ENCODE measurements at regions not wholly inside any gene's neighbourhood (a gene's known extent, or its start where the extent isn't known, plus 50 kb on each side); places are given as distances from the start of the nearest gene placed in this dataset.

DNA sequence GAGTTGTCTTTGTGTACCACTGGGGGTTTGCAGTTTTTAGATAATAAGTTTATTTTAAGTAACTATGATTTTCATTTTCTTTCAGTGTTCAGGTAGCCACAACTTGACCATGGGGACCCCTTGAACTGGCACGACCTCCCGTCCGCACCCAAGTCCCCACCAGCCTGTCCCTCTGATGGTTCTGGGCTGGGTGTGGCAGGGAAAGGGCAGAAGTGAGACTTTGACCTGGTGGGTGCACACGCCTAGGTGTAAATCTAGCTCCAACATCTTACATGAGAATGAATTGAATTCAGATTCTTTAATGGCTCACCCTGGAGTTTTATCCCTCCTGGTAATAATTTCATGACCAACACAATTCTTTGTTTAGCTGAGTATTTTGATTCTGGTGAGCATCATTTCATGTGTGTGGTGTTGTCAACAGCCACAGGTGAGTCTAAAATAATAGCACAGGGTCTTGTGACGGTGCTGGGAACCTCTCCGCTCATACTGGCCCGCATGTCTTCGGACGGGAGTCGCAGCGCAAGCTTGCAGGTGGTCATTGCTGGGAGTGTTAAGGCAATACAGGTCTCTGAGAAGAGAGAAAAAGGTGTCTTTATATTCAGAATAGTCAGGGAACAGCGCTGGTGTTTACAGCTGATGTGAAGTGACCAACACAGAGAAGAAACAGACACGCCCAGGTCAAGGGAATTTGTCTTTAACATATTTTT is 50.8 kb upstream of the POFUT2 start:
- peaks cover 7% of the 10 kb centered on the region; the same call in 1 of the 2 replicates for H3K27me3 ChIP-seq
- H3K4me3 ChIP-seq, result no peak overlapping the region
- no peak overlapping the region for H3K27ac ChIP-seq
- H3K9me3 ChIP-seq (replicated peaks), result peaks cover 2% of the 10 kb centered on the region; the same call in 1 of the 2 replicates
- H3K36me3 ChIP-seq, result no peaks in the 10 kb centered on the region
- no peak for DNase-seq
- peaks cover 8% of the 10 kb centered on the region; the same call in 1 of the 2 replicates for H3K4me1 ChIP-seq

DNA sequence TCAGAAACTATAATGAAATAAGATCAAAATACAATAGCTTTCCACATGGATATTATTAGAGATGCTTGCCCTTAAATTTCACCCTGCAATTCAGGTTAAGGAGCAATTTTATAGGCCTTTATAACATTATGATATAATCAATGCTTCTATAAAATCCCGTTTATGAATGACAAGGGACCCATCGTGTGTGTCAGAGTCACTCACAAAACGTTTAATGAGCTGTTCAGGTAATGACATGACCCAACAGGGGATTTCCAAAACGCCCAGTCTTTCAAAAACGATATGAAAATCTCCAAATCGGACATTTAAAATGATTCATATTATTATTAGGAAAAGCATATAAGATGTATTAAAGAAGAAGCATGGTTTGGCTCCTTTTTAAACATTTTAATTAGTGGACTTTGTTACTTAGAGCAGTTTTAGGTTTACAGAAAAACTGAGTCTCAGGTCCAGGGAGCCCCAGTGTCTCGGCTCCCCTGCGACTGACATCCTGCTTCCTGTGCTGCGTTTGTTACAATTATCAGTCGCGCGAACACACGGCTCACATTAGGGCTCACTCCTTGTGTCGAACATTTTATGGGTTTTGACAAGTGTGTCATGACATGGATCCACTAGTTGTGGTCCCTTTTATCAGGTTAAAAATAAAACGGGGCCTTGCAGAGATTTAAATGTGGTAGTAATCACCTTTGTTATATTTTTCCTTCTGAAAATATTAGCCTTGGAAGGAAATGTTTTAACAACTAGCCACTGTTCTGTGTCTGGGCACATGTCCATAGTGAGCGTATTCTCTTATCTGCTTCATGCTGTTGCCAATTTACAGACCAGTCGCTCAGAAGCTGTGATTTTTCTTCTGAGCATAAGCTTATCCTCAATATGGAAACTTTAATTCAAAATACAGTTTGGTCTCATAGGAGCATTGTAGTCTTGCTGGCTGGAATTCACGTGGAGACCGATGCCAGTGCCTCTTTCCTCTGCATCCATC is 52.0 kb upstream of the POFUT2 start:
- no peak overlapping the region for H3K27ac ChIP-seq
- H3K27me3 ChIP-seq, result peaks cover 7% of the 10 kb centered on the region; the same call in 1 of the 2 replicates
- no peaks in the 10 kb centered on the region for H3K36me3 ChIP-seq
- no peak for DNase-seq
- H3K4me3 ChIP-seq, result no peak overlapping the region
- H3K9me3 ChIP-seq (replicated peaks), result peaks cover 2% of the 10 kb centered on the region; the same call in 1 of the 2 replicates
- H3K4me1 ChIP-seq, result no peaks in the 10 kb centered on the region

DNA sequence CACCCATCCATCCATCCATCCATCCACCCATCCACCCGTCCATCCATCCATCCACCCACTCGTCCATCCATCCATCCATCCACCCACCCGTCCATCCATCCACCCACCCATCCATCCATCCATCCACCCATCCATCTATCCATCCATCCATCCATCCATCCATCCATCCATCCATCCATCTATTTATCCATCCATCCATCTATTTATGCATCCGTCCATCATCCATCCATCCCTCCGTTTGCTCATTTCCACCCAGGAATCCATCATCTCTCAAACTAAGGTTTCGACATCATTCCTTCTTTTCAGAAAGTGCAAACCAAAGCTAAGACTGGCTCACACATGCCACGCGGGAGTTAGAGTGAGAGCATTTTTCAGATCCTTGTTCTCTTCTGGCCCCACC is 52.8 kb upstream of the POFUT2 start:
- Histone ChIP-seq H3K36me3 (no peaks in the 10 kb centered on the region), H3K9me3 (replicated peaks) (peaks cover 2% of the 10 kb centered on the region; the same call in 1 of the 2 replicates), H3K27ac (no peak overlapping the region), H3K4me1 (no peaks in the 10 kb centered on the region), H3K4me3 (no peak overlapping the region), H3K27me3 (peaks cover 7% of the 10 kb centered on the region; the same call in 1 of the 2 replicates)
- no peak for DNase-seq

DNA sequence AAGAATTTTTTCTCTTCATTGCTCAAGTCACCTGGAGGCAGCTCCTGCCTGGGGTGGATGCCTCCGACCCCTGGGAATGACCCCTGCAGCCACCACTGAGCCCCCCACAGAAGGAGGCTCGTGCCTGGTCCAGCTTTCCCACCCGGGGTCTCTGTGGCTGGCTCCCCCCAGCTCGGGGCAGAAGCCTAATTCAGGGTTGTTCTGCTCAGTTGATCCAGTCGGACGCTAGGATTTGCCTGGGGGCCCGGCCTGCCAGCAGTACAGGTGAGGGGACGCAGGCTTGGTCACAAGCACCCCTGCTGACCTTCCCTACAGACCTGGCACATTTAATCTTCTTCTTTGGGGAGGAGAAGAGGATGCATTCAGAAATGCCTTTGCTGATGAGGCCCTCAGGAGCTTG is 53.6 kb upstream of the POFUT2 start:
- H3K4me1 ChIP-seq, result no peaks in the 10 kb centered on the region
- DNase-seq, result no peak
- peaks cover 7% of the 10 kb centered on the region; the same call in 1 of the 2 replicates for H3K27me3 ChIP-seq
- H3K9me3 ChIP-seq (replicated peaks), result peaks cover 2% of the 10 kb centered on the region; the same call in 1 of the 2 replicates
- H3K4me3 ChIP-seq, result no peak overlapping the region
- H3K27ac ChIP-seq, result no peak overlapping the region
- H3K36me3 ChIP-seq, result no peaks in the 10 kb centered on the region

DNA sequence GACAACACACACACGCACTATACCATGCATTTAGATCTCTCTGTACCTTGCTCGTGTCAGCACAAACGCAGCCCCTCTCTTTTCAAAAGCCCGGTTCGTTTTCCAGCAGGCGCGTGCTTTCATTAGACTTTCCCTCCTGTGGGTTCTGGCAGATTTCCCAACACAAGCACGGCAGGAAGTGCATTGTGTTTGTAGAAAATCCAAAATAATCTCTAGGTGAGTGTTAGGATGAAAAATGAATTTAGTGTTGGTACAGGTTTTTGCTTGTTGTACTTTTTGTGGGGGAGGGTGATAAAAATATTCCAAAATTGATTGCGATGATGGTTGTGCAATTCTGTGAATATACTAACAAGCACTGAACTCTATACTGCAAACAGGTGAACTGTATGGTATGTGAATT is 54.1 kb upstream of the POFUT2 start:
- DNase-seq, result no peak
- H3K4me3 ChIP-seq, result no peak overlapping the region
- peaks cover 2% of the 10 kb centered on the region; the same call in 1 of the 2 replicates for H3K9me3 ChIP-seq (replicated peaks)
- H3K4me1 ChIP-seq, result no peaks in the 10 kb centered on the region
- H3K27me3 ChIP-seq, result peaks cover 4% of the 10 kb centered on the region; the same call in 1 of the 2 replicates
- H3K36me3 ChIP-seq, result no peaks in the 10 kb centered on the region
- no peak overlapping the region for H3K27ac ChIP-seq

DNA sequence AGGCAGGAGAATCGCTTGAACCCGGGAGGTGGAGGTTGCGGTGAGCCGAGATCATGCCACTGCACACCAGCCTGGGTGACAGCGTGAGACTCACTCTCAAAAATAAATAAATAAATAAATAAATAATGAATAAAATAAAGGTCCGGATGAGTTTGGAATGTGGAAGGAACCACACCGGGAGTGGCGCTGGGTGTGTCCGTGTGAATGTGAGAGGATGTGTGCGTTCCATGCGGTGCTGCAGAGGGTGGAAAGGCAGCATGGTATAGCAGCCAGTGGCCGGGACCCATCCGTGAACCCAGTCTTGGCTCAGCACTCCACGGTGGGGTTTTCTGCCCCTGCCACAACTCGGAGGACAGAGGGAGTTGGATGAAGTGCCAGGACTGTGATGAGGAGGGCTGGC is 56.2 kb upstream of the POFUT2 start:
- Histone ChIP-seq H3K27ac (no peak overlapping the region), H3K4me1 (no peaks in the 10 kb centered on the region), H3K9me3 (replicated peaks) (peaks cover 2% of the 10 kb centered on the region; the same call in 1 of the 2 replicates), H3K36me3 (no peaks in the 10 kb centered on the region), H3K27me3 (peaks cover 4% of the 10 kb centered on the region; the same call in 1 of the 2 replicates), H3K4me3 (no peak overlapping the region)
- DNase-seq, result no peak

DNA sequence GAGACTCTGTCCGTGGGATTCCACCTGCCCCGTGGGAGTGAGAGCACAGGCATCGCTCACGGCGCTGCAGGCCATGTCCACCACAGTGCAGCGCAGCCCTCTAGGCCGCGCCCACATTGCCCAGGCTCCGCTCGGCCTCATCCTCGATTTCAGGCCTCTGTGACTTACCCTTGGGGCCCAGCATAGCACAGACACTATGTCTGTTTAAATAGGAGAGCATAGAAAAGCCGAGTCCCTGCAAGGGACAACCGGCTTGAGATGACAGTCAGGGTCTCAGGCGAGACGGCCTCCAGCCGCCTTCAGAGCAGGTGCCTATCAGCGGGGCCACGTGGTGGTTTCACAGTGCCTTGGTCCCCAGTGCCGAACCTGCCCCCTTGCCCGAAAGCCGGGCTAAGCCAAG is 56.9 kb upstream of the POFUT2 start:
- no peak for DNase-seq
- H3K27me3 ChIP-seq, result peaks cover 1% of the 10 kb centered on the region; the same call in 1 of the 2 replicates

DNA sequence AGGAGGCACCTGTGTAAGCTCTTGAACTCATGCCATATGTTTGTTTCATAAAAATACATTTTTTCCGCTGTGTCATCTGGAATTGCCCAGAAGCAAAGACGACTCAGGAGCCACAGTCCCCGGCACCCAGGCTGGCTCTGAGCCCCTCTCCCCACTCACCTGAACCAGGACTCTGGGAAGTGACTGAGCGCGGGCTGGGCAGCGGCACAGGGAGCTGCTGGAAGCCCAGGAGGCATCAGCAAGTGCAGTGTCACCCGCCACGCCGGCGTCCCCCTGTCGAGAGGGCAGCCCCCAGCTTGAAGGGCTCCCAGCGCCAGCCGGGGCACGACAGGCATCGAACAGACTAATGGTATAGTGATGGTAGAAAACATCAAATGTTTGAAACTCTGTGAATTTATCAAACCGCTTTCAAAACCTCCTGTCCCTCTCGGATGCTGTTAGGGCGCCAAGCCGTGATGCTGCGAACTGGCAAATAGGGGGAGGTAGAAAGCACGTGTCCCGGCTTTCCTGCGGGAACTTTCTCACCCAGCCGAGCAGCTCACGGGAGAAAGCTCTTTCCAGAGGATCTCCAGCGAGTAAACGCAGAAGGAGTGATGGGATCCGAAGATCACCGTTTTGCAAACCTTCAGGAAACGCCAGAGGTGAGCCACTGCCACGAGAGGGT is 57.8 kb upstream of the COL18A1 start:
- no peaks in the 10 kb centered on the region; the same call in 1 of the 2 replicates for H3K9me3 ChIP-seq (replicated peaks)
- no peak overlapping the region for H3K27ac ChIP-seq
- H3K4me1 ChIP-seq, result no peaks in the 10 kb centered on the region
- no peak for DNase-seq
- H3K4me3 ChIP-seq, result no peak overlapping the region
- H3K36me3 ChIP-seq, result no peaks in the 10 kb centered on the region
- H3K27me3 ChIP-seq, result no peaks in the 10 kb centered on the region; the same call in 1 of the 2 replicates

More for the DNA sequence above, 56.9 kb upstream of the POFUT2 start:
- no peak overlapping the region for H3K4me3 ChIP-seq
- H3K27ac ChIP-seq, result no peak overlapping the region
- H3K4me1 ChIP-seq, result no peaks in the 10 kb centered on the region
- no peaks in the 10 kb centered on the region for H3K36me3 ChIP-seq
- H3K9me3 ChIP-seq (replicated peaks), result peaks cover 2% of the 10 kb centered on the region; the same call in 1 of the 2 replicates

DNA sequence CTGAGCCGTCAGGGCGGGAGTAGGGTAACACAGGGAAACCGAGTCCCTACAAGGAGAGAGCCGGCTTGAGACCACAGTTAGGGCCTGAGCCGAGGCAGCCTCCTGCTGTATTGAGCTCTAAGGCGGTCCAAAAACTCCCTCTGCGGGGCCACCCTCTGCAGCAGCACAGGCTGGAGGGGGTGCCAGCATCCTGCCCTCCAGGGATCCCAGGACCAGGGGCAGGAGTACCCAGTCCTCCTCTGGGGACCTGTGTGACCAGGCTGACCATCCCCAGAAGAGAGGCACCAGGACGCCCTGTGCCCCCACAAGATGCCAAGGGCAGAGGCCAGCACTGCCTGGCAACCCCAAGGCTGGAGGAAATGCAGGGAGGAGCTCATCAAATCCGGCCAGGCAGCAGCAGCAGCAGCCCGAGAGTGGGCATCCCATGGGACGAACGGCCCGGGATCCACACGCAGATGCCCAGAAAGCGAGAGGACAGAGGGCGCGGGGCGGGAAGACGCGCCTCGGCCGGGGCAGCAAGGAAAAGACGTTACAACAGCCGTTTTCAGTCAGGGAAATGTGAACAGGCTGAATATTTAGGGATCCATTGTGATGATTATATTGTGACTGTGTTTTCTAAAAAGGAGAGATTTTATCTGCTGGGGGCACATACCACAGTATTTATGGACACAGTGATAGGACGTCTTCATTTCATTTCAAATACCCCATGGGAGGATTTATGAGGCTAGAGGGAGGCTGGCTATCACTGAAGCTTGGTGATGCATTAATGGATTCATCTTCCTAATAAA is 57.1 kb upstream of the COL18A1 start:
- no peaks in the 10 kb centered on the region for H3K36me3 ChIP-seq
- H3K9me3 ChIP-seq (replicated peaks), result no peaks in the 10 kb centered on the region
- H3K4me1 ChIP-seq, result peaks cover 4% of the 10 kb centered on the region
- no peaks in the 10 kb centered on the region; the same call in 1 of the 2 replicates for H3K27me3 ChIP-seq
- H3K4me3 ChIP-seq, result no peak overlapping the region
- no peak overlapping the region for H3K27ac ChIP-seq
- DNase-seq, result no peak

DNA sequence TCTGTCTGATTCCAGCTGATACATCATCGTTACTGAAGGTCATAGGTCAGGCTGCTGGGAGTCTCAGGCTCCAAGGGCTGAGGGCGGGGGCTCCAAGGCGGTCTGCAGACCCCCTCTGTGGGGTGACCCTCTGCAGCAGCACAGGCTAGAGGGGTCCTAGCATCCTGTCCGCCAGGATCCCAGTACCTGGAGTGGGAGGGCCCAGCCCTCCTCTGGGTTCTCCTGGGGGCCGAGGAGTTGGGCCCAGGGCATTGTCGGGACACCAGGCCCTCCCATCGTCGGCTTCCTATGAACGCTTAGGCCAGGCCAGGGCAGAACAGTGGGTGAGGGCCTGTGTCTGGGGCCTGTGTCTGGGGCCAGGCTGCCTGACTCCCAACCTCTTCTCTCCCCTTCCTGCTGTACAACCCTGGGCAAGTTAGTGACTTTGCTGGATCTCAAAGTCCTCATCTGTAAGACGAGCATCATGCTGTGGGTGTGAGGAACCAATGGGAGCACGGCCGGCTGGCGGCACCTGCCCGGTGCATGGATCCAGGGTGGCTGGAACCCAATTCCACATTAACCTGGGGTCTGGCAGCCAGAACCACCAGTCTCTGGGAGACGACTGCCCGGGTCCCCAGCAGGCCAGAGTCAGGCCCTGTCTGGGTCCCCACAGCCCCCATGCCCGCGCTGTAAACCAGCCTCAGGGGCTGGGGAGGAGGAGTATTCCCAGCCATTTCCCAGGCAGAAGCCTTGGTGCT is 56.2 kb upstream of the COL18A1 start:
- Histone ChIP-seq H3K27ac (no peak overlapping the region), H3K36me3 (no peaks in the 10 kb centered on the region), H3K4me1 (peaks cover 6% of the 10 kb centered on the region), H3K4me3 (no peak overlapping the region), H3K27me3 (no peaks in the 10 kb centered on the region; the same call in 1 of the 2 replicates), H3K9me3 (replicated peaks) (no peaks in the 10 kb centered on the region)
- no peak for DNase-seq

DNA sequence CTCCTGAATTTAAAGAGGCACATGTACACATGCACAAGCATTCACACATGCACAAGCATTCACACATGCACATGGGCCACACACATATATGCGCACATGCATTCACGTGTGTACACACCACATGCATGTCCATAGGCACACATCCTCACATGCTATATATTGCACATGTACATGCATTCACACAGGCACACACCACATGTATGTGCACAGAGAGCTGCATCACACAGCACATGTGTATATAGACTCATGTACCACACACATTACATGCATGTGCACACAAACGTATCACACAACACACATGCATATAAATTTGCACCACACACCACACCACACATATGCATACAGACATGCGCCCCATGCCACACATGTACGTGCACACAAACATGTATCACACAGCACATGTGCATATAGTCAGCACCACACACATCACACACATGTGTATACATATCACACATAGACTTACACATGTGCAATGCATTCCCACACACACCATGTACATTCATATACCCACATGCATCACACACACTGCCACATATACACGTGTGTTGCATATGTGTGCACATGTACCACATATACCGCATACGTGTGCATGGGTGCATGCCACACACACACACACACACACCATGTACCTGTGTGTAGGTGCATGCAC is 54.6 kb upstream of the COL18A1 start:
- Histone ChIP-seq H3K36me3 (no peaks in the 10 kb centered on the region), H3K4me3 (no peak overlapping the region), H3K27ac (no peak overlapping the region), H3K9me3 (replicated peaks) (no peaks in the 10 kb centered on the region), H3K27me3 (no peaks in the 10 kb centered on the region; the same call in 1 of the 2 replicates), H3K4me1 (peaks cover 6% of the 10 kb centered on the region)
- DNase-seq, result no peak

DNA sequence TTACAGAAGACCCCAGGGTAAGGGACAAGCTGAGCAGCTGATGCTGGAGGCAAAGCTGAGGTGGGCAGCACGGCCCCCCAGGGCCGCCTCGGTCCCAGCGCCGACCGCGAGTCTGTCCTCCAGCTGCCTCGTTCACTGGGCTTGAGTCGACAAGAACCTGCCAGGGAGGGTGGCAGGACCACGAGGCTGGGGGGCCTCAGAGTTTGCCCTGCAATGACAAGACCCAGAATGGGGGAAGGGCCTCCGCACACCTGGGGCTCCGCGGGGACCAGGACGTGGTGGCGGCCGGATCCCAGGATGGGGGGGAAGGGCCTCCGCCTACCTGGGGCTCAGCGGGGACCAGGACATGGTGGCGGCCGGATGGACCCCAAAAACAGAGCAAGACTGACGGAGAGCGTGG is 53.9 kb upstream of the COL18A1 start:
- no peak for DNase-seq
- H3K36me3 ChIP-seq, result no peaks in the 10 kb centered on the region
- H3K4me3 ChIP-seq, result no peak overlapping the region
- peaks cover 6% of the 10 kb centered on the region for H3K4me1 ChIP-seq
- no peaks in the 10 kb centered on the region; the same call in 1 of the 2 replicates for H3K27me3 ChIP-seq
- H3K27ac ChIP-seq, result no peak overlapping the region
- H3K9me3 ChIP-seq (replicated peaks), result no peaks in the 10 kb centered on the region

Data from SJCRH30 (cell line).